Activated T-helper 2 cell treated with anti-CD3 and anti-CD28 coated beads, Interferon-gamma antibody, Interleukin-2, Interleukin-4, amounts not matched to agents 10 μg/mL and 5 μg/mL and 100 μg/mL, durations not matched to agents 14 hours and 24 hours and 36 hours (primary cell): ENCODE measurements at regions not wholly inside any gene's neighbourhood (a gene's known extent, or its start where the extent isn't known, plus 50 kb on each side); places are given as distances from the start of the nearest gene placed in this dataset.

Experiments used
- DNase-seq: peaks from one replicate; pipeline ENCODE4 v3.0.0; 2021; ENCODE audit warnings: low spot score
- H3K27ac Mint-ChIP-seq: one replicate; pipeline ENCODE4 v1.8.0; 2021; ENCODE audit warnings: mixed read lengths
- H3K27me3 Mint-ChIP-seq: one replicate; pipeline ENCODE4 v1.8.0; 2021; ENCODE audit warnings: low read depth, mixed read lengths
- H3K36me3 Mint-ChIP-seq: one replicate; pipeline ENCODE4 v1.8.0; 2021; ENCODE audit warnings: low read depth, mixed read lengths
- H3K4me1 Mint-ChIP-seq: one replicate; pipeline ENCODE4 v1.8.0; 2021; ENCODE audit warnings: low read depth, mixed read lengths
- H3K4me3 Mint-ChIP-seq: one replicate; pipeline ENCODE4 v1.8.0; 2021; ENCODE audit warnings: low read depth, mild to moderate bottlenecking, moderate library complexity, mixed read lengths
- H3K9me3 Mint-ChIP-seq: one replicate; pipeline ENCODE4 v1.8.0; 2021; ENCODE audit warnings: mixed read lengths
- intact Hi-C: fragments of 100-400 bp; cut with micrococcal nuclease; formaldehyde crosslinking; loops from one replicate; pipeline ENCODE4 v1.15.1; 2023

- intact Hi-C loops: no loop called here
- no peak for DNase-seq
These were observed 376.2 kb downstream of the EDEM1 start for GRCh38 chr3:5563537-5564277.

DNA sequence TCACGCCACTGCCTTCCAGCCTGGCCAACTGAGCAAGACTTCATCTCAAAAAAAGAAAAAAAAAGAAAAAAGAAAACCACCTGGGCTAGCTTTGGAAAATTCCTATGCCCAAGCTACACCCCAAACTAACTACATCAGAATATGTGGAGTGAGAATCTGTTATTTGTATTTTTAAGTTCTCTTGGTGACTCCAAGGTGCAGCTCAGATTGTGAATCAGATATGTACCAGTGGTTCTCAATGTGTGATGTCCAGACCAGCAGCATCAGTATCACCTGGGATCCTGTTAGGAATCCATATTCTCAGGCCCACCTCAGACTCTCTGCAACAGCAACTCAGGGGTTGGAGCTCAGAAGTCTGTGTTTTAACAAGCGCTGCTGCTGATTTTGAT lies 376.8 kb downstream of the EDEM1 start:
- no peak overlapping the region for H3K4me3 Mint-ChIP-seq
- no peaks in the 10 kb centered on the region for H3K4me1 Mint-ChIP-seq
- H3K27ac Mint-ChIP-seq: no peak overlapping the region
- H3K27me3 Mint-ChIP-seq: no peaks in the 10 kb centered on the region
- no peaks in the 10 kb centered on the region for H3K36me3 Mint-ChIP-seq
- H3K9me3 Mint-ChIP-seq: no peaks in the 10 kb centered on the region
- no peak for DNase-seq
- intact Hi-C loops: no loop called here

More at GRCh38 chr3:5563537-5564277, 376.2 kb downstream of the EDEM1 start:
- Mint-ChIP-seq H3K36me3 (no peaks in the 10 kb centered on the region), H3K4me1 (no peaks in the 10 kb centered on the region), H3K27ac (no peak overlapping the region), H3K9me3 (no peaks in the 10 kb centered on the region), H3K4me3 (no peak overlapping the region), H3K27me3 (no peaks in the 10 kb centered on the region)

GRCh38 chr3:5565026-5565425 lies 377.5 kb downstream of the EDEM1 start:
- Mint-ChIP-seq H3K27me3 (no peaks in the 10 kb centered on the region), H3K9me3 (no peaks in the 10 kb centered on the region), H3K36me3 (no peaks in the 10 kb centered on the region), H3K27ac (no peak overlapping the region), H3K4me1 (no peaks in the 10 kb centered on the region), H3K4me3 (no peak overlapping the region)
- intact Hi-C loops: no loop called here
- DNase-seq: no peak

- DNase-seq: no peak
- no peaks in the 10 kb centered on the region for H3K36me3 Mint-ChIP-seq
- intact Hi-C loops: no loop called here
- H3K9me3 Mint-ChIP-seq: no peaks in the 10 kb centered on the region
- H3K27ac Mint-ChIP-seq: no peak overlapping the region
- H3K4me1 Mint-ChIP-seq: no peaks in the 10 kb centered on the region
- H3K27me3 Mint-ChIP-seq: no peaks in the 10 kb centered on the region
- no peak overlapping the region for H3K4me3 Mint-ChIP-seq
These were observed 379.6 kb downstream of the EDEM1 start for GRCh38 chr3:5567113-5567512.

DNA sequence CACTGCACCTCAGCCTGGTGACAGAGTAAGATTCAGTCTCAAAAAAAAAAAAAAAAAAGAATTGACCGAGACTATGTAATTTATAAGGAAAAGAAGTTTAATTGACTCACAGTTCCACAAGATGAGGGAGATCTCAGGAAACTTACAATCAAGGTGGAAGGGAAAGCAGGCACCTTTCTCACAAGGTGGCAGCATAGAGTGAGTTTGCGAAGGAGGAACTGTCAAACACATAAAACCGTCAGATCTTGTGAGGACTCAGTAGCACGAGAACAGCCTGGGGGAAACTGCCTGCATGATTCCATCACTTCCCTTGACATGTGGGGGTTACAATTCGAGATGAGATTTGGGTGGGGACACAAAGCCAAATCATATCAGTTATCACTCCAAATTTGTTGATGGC lies 380.9 kb downstream of the EDEM1 start:
- H3K4me1 Mint-ChIP-seq: no peaks in the 10 kb centered on the region
- no peak overlapping the region for H3K4me3 Mint-ChIP-seq
- intact Hi-C loops: no loop called here
- no peak for DNase-seq
- no peaks in the 10 kb centered on the region for H3K27me3 Mint-ChIP-seq
- H3K27ac Mint-ChIP-seq: no peak overlapping the region
- H3K9me3 Mint-ChIP-seq: no peaks in the 10 kb centered on the region
- no peaks in the 10 kb centered on the region for H3K36me3 Mint-ChIP-seq

DNA sequence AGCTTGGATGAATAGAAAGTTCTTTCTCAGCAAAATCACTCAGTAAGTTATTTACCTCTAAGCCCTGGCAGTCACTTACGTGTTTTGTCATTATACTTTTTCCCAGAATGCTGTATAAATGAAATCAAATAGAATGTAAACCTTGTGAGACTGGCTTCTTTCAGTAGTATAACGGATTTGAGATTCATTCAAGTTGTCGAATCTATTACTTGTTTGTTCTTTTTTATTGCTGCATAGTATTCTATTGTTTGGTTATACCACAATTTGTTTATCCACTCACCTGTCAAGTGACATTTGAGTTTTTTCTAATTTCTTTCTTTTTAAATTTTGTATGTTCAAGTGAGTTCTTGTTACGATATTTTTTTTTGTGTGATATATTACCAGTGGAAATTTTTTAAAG lies 381.6 kb downstream of the EDEM1 start:
- H3K36me3 Mint-ChIP-seq: no peaks in the 10 kb centered on the region
- DNase-seq: no peak
- intact Hi-C loops: no loop called here
- H3K4me3 Mint-ChIP-seq: no peak overlapping the region
- H3K27ac Mint-ChIP-seq: no peak overlapping the region
- H3K4me1 Mint-ChIP-seq: no peaks in the 10 kb centered on the region
- H3K27me3 Mint-ChIP-seq: no peaks in the 10 kb centered on the region
- H3K9me3 Mint-ChIP-seq: no peaks in the 10 kb centered on the region

DNA sequence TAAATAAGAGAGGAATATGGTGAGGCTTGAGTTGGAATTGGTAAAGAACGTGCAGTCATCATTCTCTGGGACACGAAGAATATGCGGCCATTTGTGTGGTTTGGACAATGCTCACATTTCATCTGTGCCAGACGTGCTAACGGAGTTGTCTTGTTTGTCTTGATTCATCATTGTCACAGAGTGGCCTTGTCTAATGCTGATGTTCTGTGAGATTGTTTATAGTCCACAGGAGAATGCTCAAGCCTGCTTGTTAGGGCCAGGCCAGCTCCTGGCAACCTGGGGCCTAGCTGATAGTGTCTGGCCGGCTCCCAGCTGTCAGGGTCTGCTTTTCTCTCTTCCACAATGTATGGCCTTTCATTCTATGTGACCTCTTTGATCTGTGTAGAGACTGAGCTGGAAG lies 384.7 kb downstream of the EDEM1 start:
- intact Hi-C loops: no loop called here
- Mint-ChIP-seq H3K4me1 (no peaks in the 10 kb centered on the region), H3K27me3 (no peaks in the 10 kb centered on the region), H3K9me3 (no peaks in the 10 kb centered on the region), H3K4me3 (no peak overlapping the region), H3K36me3 (no peaks in the 10 kb centered on the region), H3K27ac (no peak overlapping the region)
- DNase-seq: no peak

DNA sequence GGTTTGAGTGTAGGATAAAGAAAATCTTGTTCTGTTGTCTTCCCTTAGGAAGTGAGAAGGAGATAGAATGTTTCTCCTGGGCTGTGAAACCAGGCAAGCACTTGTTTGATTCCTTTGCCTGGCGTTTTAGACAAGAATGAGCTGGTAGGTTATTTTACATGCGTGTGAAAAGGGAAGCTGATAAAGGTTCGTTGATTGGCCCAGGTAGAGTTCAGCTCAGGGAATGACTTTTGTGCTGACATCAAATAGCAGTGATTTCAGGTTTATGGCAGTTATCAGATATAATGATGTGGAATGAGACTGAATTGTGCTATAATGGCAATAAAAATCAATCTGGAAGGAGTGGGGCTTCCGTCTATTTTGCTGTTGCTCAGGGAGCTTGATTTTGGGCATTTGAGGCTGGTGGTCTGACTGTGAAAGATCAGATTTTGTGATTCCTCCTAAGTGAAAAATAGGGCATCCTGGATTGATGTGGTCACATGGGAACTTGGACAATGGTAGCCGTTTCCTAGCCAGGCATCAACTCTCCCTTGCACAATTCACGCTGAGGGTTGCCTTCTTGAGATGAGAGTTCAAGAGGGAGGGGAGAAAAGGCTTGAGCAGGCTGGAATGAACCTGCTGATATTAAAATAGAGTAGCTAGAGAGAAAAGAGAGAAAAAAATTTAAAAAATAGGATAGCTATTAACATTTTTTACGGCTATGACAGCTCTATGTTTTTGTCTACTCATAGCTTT lies 388.9 kb downstream of the EDEM1 start:
- H3K4me3 Mint-ChIP-seq: no peak overlapping the region
- H3K9me3 Mint-ChIP-seq: no peaks in the 10 kb centered on the region
- no peaks in the 10 kb centered on the region for H3K4me1 Mint-ChIP-seq
- no peak overlapping the region for H3K27ac Mint-ChIP-seq
- no peak for DNase-seq
- intact Hi-C loops: no loop called here
- no peaks in the 10 kb centered on the region for H3K27me3 Mint-ChIP-seq
- no peaks in the 10 kb centered on the region for H3K36me3 Mint-ChIP-seq

- Mint-ChIP-seq H3K4me3 (no peak overlapping the region), H3K27me3 (no peaks in the 10 kb centered on the region), H3K9me3 (no peaks in the 10 kb centered on the region), H3K27ac (no peak overlapping the region), H3K36me3 (no peaks in the 10 kb centered on the region), H3K4me1 (no peaks in the 10 kb centered on the region)
- intact Hi-C loops: no loop called here
- no peak for DNase-seq
These were observed 391.7 kb downstream of the EDEM1 start for GRCh38 chr3:5579139-5579602.

- intact Hi-C loops: no loop called here
- Mint-ChIP-seq H3K36me3 (no peaks in the 10 kb centered on the region), H3K4me3 (no peak overlapping the region), H3K27ac (no peak overlapping the region), H3K4me1 (no peaks in the 10 kb centered on the region), H3K9me3 (no peaks in the 10 kb centered on the region), H3K27me3 (no peaks in the 10 kb centered on the region)
- no peak for DNase-seq
These were observed 392.4 kb downstream of the EDEM1 start for GRCh38 chr3:5579946-5580345.

- H3K27me3 Mint-ChIP-seq: no peaks in the 10 kb centered on the region
- DNase-seq: no peak
These were observed 393.3 kb downstream of the EDEM1 start for GRCh38 chr3:5580826-5581225.

GRCh38 chr3:5581743-5582142 lies 394.2 kb downstream of the EDEM1 start:
- intact Hi-C loops: no loop called here

More at GRCh38 chr3:5580826-5581225, 393.3 kb downstream of the EDEM1 start:
- no peak overlapping the region for H3K27ac Mint-ChIP-seq
- H3K4me3 Mint-ChIP-seq: no peak overlapping the region
- no peaks in the 10 kb centered on the region for H3K36me3 Mint-ChIP-seq
- intact Hi-C loops: no loop called here
- H3K4me1 Mint-ChIP-seq: no peaks in the 10 kb centered on the region
- H3K9me3 Mint-ChIP-seq: no peaks in the 10 kb centered on the region

GRCh38 chr3:5583920-5584319 lies 396.4 kb downstream of the EDEM1 start:
- DNase-seq: no peak
- intact Hi-C loops: no loop called here
- Mint-ChIP-seq H3K27me3 (no peaks in the 10 kb centered on the region), H3K9me3 (no peaks in the 10 kb centered on the region), H3K36me3 (no peaks in the 10 kb centered on the region), H3K4me1 (no peaks in the 10 kb centered on the region), H3K4me3 (no peak overlapping the region), H3K27ac (no peak overlapping the region)

More at GRCh38 chr3:5581743-5582142, 394.2 kb downstream of the EDEM1 start:
- Mint-ChIP-seq H3K27ac (no peak overlapping the region), H3K4me3 (no peak overlapping the region), H3K4me1 (no peaks in the 10 kb centered on the region), H3K36me3 (no peaks in the 10 kb centered on the region), H3K27me3 (no peaks in the 10 kb centered on the region), H3K9me3 (no peaks in the 10 kb centered on the region)
- DNase-seq: no peak
